H1 (cell line): ENCODE measurements at regions not wholly inside any gene's neighbourhood (a gene's known extent, or its start where the extent isn't known, plus 50 kb on each side); places are given as distances from the start of the nearest gene placed in this dataset.

Experiments
- CHD2 ChIP-seq: IDR thresholded peaks from 2 replicates; pipeline ENCODE4 v1.6.1; 2012; ENCODE audit warnings: low read length, improper control_type of control experiment
- CTCF ChIP-seq, 3 experiments: IDR thresholded peaks; 1 replicate in 2 of 3; 2 replicates in 1 of 3; pipeline versions ENCODE4 v1.5.1 to v1.6.1; 2011; ENCODE audit warnings: low read length in 3 of 3, mild to moderate bottlenecking in 3 of 3, inconsistent platforms in 2 of 3, low read depth in 1 of 3, moderate library complexity in 1 of 3; ENCODE audit not compliant: insufficient read depth in 1 of 3; ENCODE audit errors: control extremely low read depth in 1 of 3
- EGR1 ChIP-seq: IDR thresholded peaks from 2 replicates; pipeline ENCODE4 v1.6.1; 2011; ENCODE audit warnings: low read depth, low read length, borderline replicate concordance
- EP300 ChIP-seq, 2 experiments: IDR thresholded peaks; 1 replicate in 1 of 2; 2 replicates in 1 of 2; pipeline ENCODE4 v1.6.1; 2011 to 2012; ENCODE audit warnings: low read depth in 2 of 2, low read length in 2 of 2, mild to moderate bottlenecking in 2 of 2, borderline replicate concordance in 1 of 2, inconsistent platforms in 1 of 2, moderate library complexity in 1 of 2
- GTF2F1 ChIP-seq: IDR thresholded peaks from 2 replicates; pipeline ENCODE4 v1.6.1; 2012; ENCODE audit warnings: low read depth, low read length, improper control_type of control experiment, borderline replicate concordance
- HDAC2 ChIP-seq, 2 experiments: fragments of 300-600 bp in 1 of 2; sonication (generic) in 1 of 2; IDR thresholded peaks; 2 replicates each; pipeline ENCODE4 v1.6.1; 2011 to 2012; ENCODE audit warnings: low read depth in 2 of 2, low read length in 2 of 2, mild to moderate bottlenecking in 2 of 2, moderate library complexity in 2 of 2, borderline replicate concordance in 1 of 2, inconsistent platforms in 1 of 2
- KDM5A ChIP-seq: fragments of 200-600 bp; IDR thresholded peaks from 2 replicates; pipeline ENCODE4 v1.7.1; 2012; ENCODE audit warnings: mild to moderate bottlenecking, low read length, inconsistent platforms, mixed read lengths
- POLR2A ChIP-seq, 2 experiments: IDR thresholded peaks; 1 replicate in 1 of 2; 2 replicates in 1 of 2; pipeline ENCODE4 v1.6.1; 2011; ENCODE audit warnings: low read depth in 2 of 2, low read length in 2 of 2, mild to moderate bottlenecking in 2 of 2; ENCODE audit errors: control extremely low read depth in 1 of 2
- POLR2AphosphoS5 ChIP-seq: IDR thresholded peaks from 2 replicates; pipeline ENCODE4 v1.6.1; 2011; ENCODE audit warnings: low read depth, low read length

- TF ChIP-seq GTF2F1 (no peak), EP300 (IDR thresholded peaks at IDR 0.05; ENCODE audit: borderline replicate concordance in 1 of 2, low read depth in 2 of 2, low read length in 2 of 2) (no peak), CTCF (IDR thresholded peaks at IDR 0.05; ENCODE audit: control extremely low read depth in 1 of 3, insufficient read depth in 1 of 3, low read depth in 1 of 3, low read length in 3 of 3) (no peak), CHD2 (no peak), EGR1 (no peak), POLR2A (IDR thresholded peaks at IDR 0.05; ENCODE audit: control extremely low read depth in 1 of 2, low read depth in 2 of 2, low read length in 2 of 2) (no peak), HDAC2 (IDR thresholded peaks at IDR 0.05; ENCODE audit: borderline replicate concordance in 1 of 2, low read depth in 2 of 2, low read length in 2 of 2) (no peak), POLR2AphosphoS5 (no peak), KDM5A (no peak)
Observed at GRCh38 chr1:69410457-69410850, 157.3 kb upstream of the LRRC7 start.
